Gastroesophageal sphincter (tissue), 3 donors: ENCODE measurements at regions not wholly inside any gene's neighbourhood (a gene's known extent, or its start where the extent isn't known, plus 50 kb on each side); places are given as distances from the start of the nearest gene placed in this dataset.

Experiments
- EP300 ChIP-seq: sonication (generic); formaldehyde crosslinking; IDR thresholded peaks from one replicate; pipeline ENCODE4 v1.6.1; 2017; ENCODE audit warnings: antibody characterized with exemption, mild to moderate bottlenecking
- POLR2A ChIP-seq, 2 donors: fragments of 450-650 bp; IDR thresholded peaks; one replicate each; pipeline ENCODE4 v1.6.1; 2017; ENCODE audit warnings: antibody characterized with exemption in 2 of 2, mild to moderate bottlenecking in 2 of 2, moderate library complexity in 1 of 2
- POLR2AphosphoS5 ChIP-seq: sonication (generic); formaldehyde crosslinking; IDR thresholded peaks from one replicate; pipeline ENCODE4 v1.6.1; 2017; ENCODE audit warnings: antibody characterized with exemption
- TF ChIP-seq, protein P1 (sequence below), 4 experiments: fragments of 200-600 bp in 2 of 4; fragments of 450-650 bp in 2 of 4; sonication (generic) in 1 of 4; IDR thresholded peaks; one replicate each; pipeline ENCODE4 v1.5.1; 2017 to 2019; ENCODE audit warnings: antibody characterized with exemption in 4 of 4, mild to moderate bottlenecking in 2 of 4, moderate library complexity in 2 of 4

DNA sequence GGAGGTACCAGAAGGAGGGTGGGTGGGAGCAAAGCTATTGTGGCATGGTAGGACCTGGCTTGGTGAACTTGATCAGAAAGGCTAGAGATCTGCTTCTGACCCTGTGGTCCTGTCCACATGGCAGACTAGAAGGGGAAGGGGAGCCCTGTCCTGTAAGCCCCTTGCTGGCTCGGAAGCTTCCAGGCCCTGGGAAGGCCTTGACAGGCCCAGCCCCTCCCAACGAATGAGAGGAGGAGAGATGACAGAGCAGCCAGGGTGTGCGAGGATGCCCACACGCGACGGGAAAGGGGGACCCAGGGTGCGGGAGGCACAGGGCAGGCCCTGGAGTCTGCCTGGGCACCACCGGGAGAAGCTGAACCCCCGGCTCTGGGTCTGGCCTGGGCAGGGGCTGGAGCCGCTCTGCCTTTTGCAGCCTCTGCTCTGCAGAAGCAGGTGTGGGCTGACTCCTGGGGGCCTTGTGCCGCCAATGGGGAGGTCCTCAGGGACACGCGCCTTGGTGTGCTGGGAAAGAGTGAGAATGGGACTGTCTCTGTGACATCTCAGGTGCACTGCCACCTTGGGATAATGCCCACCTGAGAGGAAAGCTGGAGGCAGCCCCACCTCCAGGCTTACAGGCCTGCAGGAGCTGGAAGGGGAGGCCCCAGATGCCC lies 1447.5 kb downstream of the BRD1 start:
- TF ChIP-seq, protein P1, sequence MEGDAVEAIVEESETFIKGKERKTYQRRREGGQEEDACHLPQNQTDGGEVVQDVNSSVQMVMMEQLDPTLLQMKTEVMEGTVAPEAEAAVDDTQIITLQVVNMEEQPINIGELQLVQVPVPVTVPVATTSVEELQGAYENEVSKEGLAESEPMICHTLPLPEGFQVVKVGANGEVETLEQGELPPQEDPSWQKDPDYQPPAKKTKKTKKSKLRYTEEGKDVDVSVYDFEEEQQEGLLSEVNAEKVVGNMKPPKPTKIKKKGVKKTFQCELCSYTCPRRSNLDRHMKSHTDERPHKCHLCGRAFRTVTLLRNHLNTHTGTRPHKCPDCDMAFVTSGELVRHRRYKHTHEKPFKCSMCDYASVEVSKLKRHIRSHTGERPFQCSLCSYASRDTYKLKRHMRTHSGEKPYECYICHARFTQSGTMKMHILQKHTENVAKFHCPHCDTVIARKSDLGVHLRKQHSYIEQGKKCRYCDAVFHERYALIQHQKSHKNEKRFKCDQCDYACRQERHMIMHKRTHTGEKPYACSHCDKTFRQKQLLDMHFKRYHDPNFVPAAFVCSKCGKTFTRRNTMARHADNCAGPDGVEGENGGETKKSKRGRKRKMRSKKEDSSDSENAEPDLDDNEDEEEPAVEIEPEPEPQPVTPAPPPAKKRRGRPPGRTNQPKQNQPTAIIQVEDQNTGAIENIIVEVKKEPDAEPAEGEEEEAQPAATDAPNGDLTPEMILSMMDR (IDR thresholded peaks at IDR 0.05): no peak
- no peak for TF ChIP-seq POLR2A (IDR thresholded peaks at IDR 0.05)
- TF ChIP-seq EP300: no peak
- TF ChIP-seq POLR2AphosphoS5: no peak
